Endothelial cell of umbilical vein (primary cell): ENCODE measurements at regions not wholly inside any gene's neighbourhood (a gene's known extent, or its start where the extent isn't known, plus 50 kb on each side); places are given as distances from the start of the nearest gene placed in this dataset.

Experiments
- CTCF ChIP-seq, 2 donors: IDR thresholded peaks; 1 replicate in 1 of 2; 2 replicates in 1 of 2; pipeline ENCODE4 v1.5.1; 2011; ENCODE audit warnings: low read length in 2 of 2, mild to moderate bottlenecking in 2 of 2, moderate library complexity in 2 of 2, control low read depth in 1 of 2, inconsistent platforms in 1 of 2, low read depth in 1 of 2; ENCODE audit not compliant: insufficient read depth in 1 of 2; ENCODE audit errors: extremely low read depth in 1 of 2
- EZH2 ChIP-seq: IDR thresholded peaks from 2 replicates; pipeline ENCODE4 v1.6.1; 2012; ENCODE audit warnings: borderline replicate concordance, low read depth, mild to moderate bottlenecking, moderate library complexity, low read length, inconsistent platforms; ENCODE audit not compliant: severe bottlenecking
- MYC ChIP-seq: IDR thresholded peaks from one replicate; pipeline ENCODE4 v1.6.1; 2011; ENCODE audit warnings: mild to moderate bottlenecking, low read depth, low read length
- POLR2A ChIP-seq: IDR thresholded peaks from 2 replicates; pipeline ENCODE4 v1.6.1; 2012; ENCODE audit warnings: low read depth, mild to moderate bottlenecking, control low read depth, low read length
- POLR2AphosphoS5 ChIP-seq: IDR thresholded peaks from 2 replicates; pipeline ENCODE4 v1.6.1; 2012; ENCODE audit warnings: low read depth, mild to moderate bottlenecking, control low read depth, low read length, moderate library complexity; ENCODE audit not compliant: insufficient read depth
- TF ChIP-seq, protein P1 (sequence below): IDR thresholded peaks from 2 replicates; pipeline ENCODE4 v1.6.1; 2011; ENCODE audit not compliant: insufficient read depth, insufficient read length

DNA sequence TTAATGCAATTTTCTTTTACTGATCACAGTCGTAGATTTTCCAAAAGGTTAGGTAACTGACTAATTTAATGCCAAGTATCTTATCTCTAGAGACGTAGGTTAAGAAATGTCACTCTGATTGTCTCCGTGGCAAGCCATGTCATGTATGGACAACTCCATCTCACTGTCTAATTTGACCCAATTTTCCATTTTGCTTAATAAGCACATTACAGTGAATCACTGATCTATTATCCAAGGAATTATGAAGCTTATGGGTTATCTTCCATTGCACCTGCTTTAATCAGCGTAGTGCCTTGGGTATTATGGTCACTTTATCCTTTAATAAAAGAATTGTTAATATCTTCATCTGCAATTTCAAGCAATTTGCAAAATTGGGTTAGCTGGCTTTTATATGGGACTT lies 557.4 kb upstream of the ROBO2 start:
- TF ChIP-seq CTCF (IDR thresholded peaks at IDR 0.05; ENCODE audit: extremely low read depth in 1 of 2, insufficient read depth in 1 of 2, low read depth in 1 of 2, low read length in 2 of 2) (no peak), POLR2A (no peak), MYC (no peak), POLR2AphosphoS5 (no peak), EZH2 (no peak)
- TF ChIP-seq, protein P1, sequence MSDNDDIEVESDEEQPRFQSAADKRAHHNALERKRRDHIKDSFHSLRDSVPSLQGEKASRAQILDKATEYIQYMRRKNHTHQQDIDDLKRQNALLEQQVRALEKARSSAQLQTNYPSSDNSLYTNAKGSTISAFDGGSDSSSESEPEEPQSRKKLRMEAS, result no peak
